ENCODE measurements at regions not wholly inside any gene's neighbourhood (a gene's known extent, or its start where the extent isn't known, plus 50 kb on each side); places are given as distances from the start of the nearest gene placed in this dataset.

DNA sequence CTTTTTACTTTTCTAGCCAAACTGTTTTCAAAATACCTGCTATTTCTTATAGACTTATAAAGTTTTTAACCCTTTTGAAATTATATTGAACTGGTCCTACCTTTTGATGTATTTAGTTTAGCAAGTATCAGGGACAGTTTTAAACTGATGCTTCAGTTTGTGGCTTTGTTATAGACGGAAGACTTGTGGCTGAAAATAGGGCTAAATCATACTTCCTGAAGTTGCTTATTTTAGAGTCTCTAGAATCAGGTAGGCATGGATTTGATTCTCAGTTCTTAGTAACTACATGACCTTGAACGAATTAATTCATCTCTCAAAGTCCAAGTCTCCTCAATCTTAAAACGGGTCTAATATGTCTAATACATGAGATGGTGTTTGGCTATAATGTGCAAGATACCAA lies 322.8 kb downstream of the RAP2B start:
- TF ChIP-seq, protein P1, sequence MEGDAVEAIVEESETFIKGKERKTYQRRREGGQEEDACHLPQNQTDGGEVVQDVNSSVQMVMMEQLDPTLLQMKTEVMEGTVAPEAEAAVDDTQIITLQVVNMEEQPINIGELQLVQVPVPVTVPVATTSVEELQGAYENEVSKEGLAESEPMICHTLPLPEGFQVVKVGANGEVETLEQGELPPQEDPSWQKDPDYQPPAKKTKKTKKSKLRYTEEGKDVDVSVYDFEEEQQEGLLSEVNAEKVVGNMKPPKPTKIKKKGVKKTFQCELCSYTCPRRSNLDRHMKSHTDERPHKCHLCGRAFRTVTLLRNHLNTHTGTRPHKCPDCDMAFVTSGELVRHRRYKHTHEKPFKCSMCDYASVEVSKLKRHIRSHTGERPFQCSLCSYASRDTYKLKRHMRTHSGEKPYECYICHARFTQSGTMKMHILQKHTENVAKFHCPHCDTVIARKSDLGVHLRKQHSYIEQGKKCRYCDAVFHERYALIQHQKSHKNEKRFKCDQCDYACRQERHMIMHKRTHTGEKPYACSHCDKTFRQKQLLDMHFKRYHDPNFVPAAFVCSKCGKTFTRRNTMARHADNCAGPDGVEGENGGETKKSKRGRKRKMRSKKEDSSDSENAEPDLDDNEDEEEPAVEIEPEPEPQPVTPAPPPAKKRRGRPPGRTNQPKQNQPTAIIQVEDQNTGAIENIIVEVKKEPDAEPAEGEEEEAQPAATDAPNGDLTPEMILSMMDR (IDR thresholded peaks at IDR 0.05): no peak
- no peak for TF ChIP-seq POLR2A (IDR thresholded peaks at IDR 0.05)

Measured in body of pancreas (tissue), 4 donors.